ENCODE measurements at regions not wholly inside any gene's neighbourhood (a gene's known extent, or its start where the extent isn't known, plus 50 kb on each side); places are given as distances from the start of the nearest gene placed in this dataset.

DNA sequence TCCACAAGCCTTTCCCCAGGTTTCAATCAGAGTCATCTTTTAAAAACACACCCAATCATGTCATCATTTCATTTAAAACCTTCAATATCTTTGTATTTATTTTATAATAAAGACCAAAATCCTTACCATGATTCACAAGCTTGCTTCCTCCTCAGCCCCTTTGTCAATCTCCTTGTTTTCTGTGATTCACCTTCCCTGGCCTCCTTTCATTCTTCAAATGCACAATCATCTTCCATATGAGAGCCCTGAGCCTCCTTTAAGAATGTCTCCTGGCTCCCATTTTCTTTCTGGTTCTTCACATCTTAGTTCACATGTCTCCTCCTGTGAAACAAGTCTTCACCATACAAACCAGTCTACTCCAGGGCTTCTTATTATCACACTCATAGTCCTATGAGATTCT, 904.0 kb downstream of the SORCS3 start:
- TF ChIP-seq, protein P1, sequence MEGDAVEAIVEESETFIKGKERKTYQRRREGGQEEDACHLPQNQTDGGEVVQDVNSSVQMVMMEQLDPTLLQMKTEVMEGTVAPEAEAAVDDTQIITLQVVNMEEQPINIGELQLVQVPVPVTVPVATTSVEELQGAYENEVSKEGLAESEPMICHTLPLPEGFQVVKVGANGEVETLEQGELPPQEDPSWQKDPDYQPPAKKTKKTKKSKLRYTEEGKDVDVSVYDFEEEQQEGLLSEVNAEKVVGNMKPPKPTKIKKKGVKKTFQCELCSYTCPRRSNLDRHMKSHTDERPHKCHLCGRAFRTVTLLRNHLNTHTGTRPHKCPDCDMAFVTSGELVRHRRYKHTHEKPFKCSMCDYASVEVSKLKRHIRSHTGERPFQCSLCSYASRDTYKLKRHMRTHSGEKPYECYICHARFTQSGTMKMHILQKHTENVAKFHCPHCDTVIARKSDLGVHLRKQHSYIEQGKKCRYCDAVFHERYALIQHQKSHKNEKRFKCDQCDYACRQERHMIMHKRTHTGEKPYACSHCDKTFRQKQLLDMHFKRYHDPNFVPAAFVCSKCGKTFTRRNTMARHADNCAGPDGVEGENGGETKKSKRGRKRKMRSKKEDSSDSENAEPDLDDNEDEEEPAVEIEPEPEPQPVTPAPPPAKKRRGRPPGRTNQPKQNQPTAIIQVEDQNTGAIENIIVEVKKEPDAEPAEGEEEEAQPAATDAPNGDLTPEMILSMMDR (IDR thresholded peaks at IDR 0.05; ENCODE audit: extremely low read depth, missing control alignments): no peak
- DNase-seq (ENCODE audit: low spot score): no peak

DNA sequence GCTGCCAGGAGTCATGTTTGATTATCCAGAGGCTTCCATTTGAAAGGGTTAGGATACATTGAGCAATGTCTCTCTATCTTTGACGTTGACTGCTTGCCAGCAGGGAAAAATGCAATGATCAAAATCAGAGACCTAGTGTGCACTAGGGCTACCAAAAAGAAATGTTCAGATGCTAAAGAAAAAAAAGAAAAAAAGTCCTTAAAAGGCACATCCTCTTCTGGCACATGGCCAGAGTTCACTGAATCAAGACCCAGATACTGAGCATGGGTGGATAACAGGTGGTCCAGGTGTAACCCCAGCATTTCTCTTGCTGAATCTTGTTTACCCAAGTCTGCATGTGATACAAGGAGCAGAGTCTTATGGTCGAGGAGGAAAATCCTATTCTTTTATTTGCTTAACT, 899.3 kb downstream of the SORCS3 start:
- no peak for DNase-seq (ENCODE audit: low spot score)
- TF ChIP-seq, protein P1 (IDR thresholded peaks at IDR 0.05; ENCODE audit: extremely low read depth, missing control alignments): no peak

DNA sequence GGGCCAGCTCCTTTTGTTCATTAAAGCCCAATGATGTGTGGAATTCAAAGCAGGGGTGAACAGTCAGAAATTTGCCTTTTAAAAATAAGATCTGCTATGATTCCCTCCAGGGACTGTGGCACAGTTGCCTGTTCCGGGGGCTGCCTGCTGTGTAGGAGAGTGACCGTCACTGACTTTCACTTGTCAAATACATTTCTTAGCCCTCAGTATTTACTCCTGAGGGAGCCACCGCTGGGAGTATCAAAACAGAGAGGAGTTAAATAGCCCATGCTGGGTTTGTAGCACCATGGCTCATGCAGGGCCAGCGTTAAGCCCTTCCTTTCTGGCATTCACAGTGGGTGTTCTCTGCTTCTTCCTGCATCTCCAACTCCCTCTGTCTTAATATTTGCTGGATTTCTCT, 897.8 kb downstream of the SORCS3 start:
- TF ChIP-seq, protein P1 (IDR thresholded peaks at IDR 0.05; ENCODE audit: extremely low read depth, missing control alignments): no peak
- no peak for DNase-seq (ENCODE audit: low spot score)

DNA sequence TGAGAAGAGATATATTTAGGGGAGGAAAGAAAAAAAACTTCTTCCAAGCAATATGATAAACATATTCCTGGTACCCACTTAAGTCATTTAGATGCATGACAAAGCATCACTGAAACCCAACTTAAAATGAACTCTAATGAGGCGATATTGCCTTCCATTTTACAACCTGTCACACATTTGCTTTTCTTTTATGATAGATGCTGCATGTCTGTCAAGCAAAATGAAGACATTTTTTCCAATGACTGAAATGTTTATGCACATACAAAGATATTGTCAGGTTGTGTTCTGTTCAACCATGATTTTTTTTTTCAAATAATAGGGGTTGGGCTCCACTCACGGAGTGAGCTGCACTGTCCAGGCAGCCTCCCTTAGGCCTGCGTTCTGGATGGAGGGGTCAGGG, 894.4 kb downstream of the SORCS3 start:
- TF ChIP-seq, protein P1 (IDR thresholded peaks at IDR 0.05; ENCODE audit: extremely low read depth, missing control alignments): no peak
- DNase-seq (ENCODE audit: low spot score): no peak

DNA sequence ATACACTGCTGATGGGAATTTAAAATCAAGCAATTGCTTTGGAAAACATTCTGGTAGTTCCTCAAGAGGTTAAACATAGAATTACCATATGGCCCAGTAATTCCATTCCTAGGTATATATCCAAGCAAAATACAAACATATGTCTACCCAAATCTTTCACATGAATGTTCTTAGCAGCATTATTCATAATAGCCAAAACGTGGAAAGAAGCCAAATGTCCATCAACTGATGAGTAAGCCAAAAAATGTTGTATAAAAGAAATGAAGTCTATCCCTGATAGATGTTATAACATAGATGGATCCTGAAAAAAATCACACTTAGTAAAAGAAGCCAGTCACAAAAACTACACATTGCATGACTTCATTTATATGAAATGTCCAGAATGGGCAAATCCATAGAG, 893.0 kb downstream of the SORCS3 start:
- DNase-seq (ENCODE audit: low spot score): no peak
- TF ChIP-seq, protein P1 (IDR thresholded peaks at IDR 0.05; ENCODE audit: extremely low read depth, missing control alignments): no peak

DNA sequence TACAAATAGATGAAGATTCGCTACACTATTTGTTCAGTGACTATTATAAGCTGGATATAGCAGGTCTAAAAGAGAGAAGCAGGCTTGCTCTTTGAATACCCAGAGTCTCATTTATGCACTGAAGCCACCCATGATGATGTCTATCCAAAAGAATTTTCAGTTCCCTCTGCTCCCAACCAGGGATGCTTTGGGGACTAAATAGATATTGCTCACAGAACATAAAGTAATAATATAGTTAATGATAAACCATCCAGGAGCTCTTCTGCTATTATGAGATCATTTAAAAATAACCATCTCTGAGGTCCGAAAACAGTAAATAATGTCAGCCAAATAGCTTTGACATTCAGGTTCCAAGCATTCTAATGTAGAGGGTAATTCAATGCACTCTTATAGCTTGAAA, 875.4 kb downstream of the SORCS3 start:
- TF ChIP-seq, protein P1 (IDR thresholded peaks at IDR 0.05; ENCODE audit: extremely low read depth, missing control alignments): no peak
- DNase-seq (ENCODE audit: low spot score): no peak

DNA sequence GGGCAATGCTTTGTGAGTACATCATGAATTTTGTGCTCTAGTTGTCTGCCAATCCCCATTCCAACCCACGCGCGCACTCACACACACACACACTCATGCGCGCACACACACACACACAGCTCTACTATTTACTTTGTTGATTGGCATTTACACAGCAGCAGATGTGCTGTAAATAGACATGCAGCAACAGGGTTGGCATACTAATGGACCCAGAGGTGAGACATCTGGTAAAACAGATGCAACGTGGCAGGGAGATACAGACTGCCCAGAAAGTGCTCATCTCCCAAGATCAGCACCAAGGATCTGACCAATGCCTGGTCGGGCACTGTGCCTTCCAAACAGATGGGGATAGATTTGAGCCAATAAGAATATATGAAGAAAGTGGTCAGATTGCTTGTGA, 873.0 kb downstream of the SORCS3 start:
- TF ChIP-seq, protein P1 (IDR thresholded peaks at IDR 0.05; ENCODE audit: extremely low read depth, missing control alignments): no peak
- DNase-seq (ENCODE audit: low spot score): no peak

Data from GM20000 (cell line).